Fibroblast of skin of right biceps (primary cell): ENCODE measurements at regions not wholly inside any gene's neighbourhood (a gene's known extent, or its start where the extent isn't known, plus 50 kb on each side); places are given as distances from the start of the nearest gene placed in this dataset.
A peak's percentile ranks its signal among the peaks of the same experiment; 100 is the strongest.

ENCODE experiments used
- DNase-seq: peaks from one replicate; pipeline ENCODE4 v3.0.0-alpha.2; 2013

DNA sequence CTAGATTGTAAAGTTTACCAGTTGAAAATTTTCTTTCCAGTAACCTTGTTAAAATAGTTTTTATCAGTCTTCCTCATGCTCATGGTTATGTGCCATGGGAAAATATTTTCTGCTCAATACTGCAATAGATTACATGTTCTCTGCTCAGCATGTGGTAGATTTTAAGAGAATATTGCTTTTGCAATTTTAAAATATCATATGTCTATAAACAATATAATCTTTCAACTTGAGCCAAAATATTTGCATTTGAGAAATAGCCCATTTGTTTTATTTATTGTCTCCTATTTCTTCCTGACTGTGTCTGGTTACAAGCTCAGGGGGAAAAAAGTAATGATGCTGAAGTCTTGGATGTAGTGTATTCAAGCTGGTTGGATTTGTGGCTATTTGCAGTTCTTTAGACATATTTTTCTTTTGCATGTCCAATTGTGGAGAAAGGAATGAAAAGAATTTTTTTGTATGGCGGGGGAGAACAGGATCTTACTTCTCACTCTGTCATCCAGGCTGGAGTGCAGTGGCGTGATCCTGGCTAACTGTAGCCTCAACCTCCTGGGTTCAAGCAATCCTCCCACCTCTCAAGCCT, 342.6 kb upstream of the NAV3 start:
- peak; percentile 72 for DNase-seq

DNA sequence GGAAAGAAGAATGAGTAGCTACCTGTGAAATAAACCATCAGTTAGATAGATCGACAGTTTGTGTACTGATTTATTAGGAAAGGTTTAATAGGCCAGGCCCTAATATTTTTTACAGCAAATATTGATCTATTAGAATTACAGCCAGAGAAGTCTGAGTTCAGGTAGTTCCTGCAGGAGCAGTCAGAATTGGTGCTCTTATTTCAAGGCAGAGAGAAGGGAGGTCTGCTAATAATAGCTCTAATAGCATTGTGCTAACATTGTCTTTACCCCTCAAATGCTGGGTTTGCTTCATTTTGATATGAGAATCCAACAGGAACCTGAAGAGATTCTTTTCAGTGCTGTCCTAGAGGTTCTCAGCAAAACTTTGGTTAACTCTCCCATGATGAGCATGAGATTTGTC, 343.8 kb upstream of the NAV3 start:
- DNase-seq, result no peak

DNA sequence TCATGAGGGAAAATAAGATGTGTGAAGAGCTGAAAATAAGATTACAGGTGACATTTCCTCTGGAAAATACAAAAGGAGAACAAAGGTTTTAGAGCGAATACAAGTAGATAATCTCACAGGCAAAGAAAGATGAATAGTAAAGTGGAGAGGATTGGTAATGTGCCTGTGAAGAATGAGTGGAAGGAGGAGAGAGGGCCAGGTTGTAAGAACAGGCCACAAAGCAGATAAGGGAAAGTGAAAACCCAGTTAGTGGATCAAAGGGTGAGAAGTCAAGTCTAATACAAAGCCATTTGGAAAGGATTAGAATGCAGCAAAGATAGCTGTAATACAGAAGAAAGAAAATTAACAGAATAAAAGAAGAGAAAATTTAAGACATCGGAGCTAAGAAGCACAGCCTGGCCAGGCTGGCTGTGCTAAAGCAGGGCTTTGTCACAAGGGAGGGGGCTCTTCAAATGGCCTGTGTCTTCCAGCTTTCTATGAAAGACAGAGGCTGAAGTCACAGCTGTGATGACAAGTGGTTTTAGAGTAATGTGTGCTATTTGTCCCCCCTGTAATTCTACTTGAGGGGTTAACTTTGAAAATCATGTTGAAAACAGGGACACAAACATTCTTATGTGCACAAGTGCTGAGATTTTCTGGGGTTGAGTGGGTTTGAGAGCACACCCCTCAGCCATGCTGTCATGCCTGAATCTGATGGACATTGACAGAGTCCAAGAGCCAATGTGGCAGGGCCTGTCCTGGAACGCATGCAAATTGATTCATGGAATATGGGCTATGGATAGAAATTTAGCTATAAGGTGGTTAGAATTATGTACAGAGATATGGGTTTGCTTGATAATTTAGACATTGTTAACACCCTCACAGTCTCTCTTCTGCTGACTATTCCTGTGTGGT, 344.5 kb upstream of the NAV3 start:
- DNase-seq, result no peak

DNA sequence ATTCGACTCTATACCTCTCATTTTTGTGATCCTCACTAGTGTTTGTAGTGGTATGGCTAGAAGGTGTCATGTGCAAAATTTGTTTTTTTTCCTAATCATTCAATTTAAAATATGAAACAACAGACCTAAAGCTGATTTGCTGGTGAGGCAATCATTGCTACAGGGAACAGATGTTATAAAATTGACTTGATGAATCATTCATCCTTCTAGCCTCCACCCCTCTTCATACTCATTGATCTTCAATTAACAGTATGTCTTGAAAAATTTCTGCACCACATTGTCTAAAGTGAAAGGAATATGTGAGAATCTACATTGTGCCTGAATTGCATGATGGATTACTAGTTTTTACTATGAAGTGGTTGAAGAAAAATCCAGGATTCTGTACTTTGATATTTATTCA, 349.0 kb upstream of the NAV3 start:
- no peak for DNase-seq

DNA sequence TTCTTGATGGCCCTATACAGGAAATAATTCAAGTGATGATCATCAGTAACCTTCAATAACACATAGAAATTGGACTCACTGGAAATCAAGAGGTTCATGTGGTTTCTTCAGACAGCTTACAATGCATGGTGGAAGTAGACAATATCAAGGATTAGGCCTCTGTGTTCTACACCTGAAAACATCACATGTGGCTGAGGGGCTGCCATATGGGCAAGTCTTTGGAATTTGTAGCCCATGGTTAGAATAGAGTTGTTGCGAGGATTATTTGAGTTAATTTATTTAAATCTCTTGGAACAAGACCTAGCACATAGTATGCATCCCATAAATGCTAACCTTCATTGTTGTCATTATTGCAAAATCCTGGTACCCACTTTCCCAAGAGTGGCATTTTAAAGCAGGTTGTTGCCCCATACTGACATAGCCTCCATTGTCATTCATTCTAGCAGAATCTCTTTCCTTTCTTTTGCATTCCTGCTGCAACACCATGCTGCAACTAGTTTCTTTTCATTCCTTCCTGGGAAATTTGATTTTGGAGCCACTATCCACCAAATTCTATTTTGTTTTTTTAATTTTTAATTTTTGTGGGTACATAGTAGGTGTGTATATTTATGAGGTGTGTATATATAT, 352.7 kb upstream of the NAV3 start:
- no peak for DNase-seq

DNA sequence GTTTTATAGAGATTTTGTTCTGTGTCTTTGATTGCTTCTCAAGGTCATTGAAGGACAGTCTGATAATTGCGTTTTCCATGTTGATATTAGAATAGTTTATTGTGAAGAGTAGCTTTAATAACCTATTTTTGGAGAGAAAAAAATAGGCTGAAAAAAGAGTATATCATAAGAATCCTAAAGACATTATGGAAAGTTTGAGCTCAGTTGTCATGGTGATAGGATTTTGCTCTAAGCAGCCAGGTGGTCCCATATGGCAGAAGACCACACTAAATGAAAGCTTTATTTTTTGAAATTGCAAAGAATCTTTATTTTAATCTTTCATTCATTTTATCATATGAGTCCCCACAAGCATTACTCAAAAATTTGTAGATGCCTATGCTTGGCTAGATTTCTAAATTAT, 358.9 kb upstream of the NAV3 start:
- DNase-seq, result no peak

DNA sequence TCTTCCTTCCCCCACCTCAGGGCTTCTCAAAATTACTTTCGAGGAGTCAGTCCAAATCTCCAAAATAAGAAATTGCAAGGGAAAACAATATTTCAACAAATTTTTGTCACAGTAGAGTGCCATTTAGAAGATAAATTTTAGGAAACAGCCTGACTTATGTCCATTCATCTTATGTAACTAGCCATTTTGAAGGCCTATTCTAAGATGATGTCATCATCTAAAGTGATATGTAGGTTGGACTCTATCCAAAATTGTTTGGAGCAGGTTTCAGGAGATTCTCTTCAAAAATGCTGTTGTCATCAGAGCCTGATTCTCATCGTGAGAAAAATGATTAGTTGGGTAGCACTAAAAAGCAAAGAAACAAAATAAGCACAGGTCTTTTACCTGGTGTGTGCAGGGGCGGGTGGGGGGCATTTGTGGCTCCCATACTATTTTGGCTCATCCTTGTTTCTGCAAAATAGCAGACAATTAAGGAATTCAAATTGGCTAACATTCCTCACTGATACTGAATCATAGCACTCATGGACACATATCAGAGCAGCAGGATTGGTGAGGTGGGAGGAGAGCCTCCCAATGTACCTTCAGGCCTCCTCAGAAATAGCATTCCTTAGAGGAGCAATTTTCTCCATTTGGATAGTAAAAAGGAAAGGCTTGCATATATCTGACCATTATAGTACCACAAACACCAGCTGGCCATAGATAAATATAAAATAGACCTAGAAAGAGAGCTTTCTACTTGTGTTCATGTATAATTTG, 360.9 kb upstream of the NAV3 start:
- peak; percentile 7 for DNase-seq

DNA sequence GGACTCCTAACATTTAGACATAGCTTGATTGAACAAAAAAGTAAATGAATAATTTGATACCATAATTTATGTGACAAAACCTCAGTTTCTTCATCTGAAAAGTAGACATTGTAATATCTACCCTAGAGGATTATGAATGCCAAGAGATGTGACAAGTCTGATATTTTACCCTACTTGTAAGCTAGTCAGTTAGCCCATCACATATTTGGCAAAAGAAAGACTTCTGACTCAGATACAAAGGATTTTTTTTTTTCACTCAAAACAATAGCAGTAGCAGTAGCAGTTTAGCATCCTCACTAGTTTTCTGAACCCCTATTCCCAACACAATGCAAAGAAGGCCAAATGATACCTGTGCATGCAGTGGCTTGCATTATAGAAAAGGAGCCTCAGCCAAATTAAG, 377.3 kb upstream of the E2F7 start:
- peak; percentile 35 for DNase-seq

DNA sequence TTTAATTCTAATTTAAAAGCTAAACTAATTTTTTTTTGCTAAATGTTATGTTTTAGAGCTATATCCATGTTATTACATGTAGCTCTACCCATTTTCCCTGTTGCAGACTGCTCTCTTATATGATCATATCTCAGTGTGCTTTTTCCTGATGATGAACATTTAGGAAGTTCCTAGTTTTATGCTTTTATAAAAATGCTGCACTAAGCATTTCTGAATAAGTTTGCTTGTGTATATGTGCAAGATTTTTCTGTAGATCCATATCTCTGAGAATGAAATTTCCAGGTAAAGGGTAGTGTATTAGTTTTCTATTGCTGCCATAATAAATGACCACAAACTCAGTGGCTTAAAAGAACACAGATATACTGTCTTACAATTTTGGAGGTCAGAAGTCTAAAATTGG, 374.4 kb upstream of the E2F7 start:
- DNase-seq, result no peak

DNA sequence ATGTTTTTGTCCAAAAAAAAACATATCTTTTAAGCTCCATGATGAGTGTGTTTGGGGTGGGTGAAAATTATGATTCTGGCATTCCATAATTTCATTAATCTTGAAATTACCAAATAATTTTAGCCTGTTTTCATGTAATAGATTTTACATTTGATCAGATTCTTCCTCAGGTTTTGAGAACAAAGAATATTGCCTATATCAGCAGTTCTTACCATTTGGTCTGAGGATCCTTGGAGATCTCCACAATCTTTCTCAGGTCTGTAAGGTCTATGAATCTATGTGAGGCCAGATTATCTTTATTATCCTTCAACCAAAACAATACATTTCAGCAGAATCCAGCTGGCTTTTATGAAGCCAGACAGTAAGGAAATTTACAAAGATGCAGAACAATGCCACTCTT, 373.3 kb upstream of the E2F7 start:
- DNase-seq, result no peak

DNA sequence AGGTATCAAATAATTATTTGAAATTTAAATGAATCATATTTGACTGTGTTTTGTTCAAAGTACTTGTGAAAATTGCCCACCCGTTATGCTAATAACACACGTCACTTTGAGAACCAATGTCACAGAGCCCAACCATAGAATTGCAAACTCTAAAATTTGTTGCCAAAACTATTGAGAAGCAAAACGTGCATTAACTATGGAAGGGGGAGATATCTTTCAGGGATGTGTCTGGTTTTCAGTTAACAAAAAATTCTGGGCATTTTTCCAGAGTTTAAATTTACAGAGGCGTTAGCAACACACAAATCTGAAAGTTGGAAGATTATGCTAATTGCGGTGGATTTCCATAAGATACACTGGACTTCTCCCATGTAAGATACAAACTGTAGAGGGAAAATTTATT, 371.8 kb upstream of the E2F7 start:
- no peak for DNase-seq

DNA sequence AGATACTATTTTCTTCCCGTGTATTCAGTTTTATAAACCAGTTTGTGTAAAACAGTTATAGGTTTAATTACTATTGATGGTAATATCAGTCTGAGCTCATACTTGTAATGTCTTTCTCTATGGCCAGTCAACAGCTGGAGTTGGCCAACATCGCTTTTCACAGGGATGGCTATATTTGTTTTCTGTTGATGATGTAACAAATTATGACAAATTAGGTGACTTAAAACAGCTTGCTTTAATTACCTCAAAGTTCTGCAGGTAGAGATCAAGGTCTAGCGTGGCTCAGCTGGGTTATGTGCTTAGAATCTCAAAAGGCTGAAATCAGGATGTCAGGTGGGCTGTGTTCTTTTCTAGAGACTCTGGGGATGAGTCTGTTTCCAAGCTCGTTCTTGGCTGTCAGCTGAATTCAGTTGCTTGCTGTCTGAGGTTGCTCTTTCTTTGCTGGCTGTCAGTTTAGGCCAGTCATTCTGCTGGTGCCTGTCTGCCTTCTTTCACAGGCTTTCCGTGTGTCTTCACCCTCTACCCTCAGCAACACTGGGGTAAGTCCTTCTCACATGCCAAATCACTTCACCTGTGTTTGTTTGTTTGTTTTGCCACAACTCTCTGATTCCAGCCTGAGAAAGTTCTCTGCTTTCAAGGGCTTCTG, 370.2 kb upstream of the E2F7 start:
- no peak for DNase-seq

DNA sequence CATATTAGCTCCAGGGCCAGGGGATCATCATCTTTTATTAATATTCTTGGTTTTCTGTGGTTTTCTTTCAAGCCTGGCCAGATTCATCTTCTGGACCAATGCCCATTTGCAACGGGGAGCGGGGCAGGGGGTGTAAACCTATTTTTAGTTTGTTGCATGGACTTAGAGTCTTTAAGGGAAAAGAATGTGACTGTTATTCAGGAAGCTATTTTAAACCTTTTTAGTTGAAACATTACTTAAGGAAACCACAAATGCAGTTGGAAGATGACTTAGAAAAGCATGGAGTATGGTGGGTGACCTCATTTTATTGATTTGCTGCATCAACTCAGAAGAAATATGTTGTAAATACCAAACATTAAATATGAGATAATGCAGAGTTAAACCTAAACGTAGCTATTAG, 368.4 kb upstream of the E2F7 start:
- peak; percentile 90 for DNase-seq

DNA sequence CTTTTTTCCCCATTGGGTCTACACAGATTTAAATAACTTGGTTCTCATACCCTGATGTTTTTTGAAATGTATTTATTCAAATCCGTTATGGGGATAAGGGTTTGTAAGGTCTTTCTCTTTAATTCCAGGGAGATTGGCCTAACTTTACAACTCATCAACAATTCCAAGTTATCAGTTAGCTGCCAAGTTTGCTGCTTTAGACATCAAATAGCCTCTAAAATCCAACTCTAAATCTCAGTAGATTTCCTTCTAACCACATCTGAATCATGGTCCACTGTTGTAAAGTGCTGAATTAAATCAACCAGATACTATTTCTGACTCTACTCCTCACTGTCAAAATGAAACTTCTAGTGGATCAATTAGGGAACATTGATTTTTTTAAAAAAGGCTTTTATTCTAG, 364.1 kb upstream of the E2F7 start:
- peak; percentile 15 for DNase-seq

DNA sequence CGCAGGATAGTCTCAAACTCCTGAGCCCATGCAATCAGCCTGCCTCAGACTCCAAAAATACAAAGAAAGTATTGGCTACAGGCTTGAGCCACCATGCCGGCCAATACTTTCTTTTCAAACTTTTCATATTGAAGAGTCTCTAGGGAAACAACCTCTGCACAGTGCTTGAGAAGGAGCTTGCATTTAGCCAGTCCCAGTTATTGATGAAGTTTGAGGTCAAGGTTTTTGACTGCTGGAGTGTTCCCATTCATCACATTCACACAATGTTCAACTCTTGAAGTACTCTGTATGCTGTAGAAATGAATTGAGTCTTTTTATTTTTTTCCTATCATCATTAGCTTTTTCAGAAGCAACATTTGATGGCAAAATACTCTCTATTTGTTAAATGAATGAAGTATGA, 355.8 kb upstream of the E2F7 start:
- DNase-seq, result no peak

DNA sequence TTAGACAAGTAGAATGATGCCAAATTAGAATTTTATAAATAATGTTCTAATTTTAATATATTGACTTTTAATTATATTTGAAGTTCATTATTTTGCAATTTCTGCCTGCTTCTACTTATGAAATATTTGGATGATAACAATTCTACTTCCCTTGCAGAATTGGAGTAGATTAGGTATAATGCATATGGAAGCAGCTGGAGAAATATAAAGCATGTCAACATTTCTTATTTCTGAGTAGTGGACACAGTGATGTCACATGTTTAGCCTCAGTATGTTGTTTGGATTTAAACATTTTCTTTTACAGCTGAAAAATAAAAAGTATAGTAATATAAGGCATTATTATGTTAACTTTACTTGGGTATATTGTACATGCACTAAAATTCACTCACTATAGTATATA, 344.2 kb upstream of the E2F7 start:
- DNase-seq, result no peak

DNA sequence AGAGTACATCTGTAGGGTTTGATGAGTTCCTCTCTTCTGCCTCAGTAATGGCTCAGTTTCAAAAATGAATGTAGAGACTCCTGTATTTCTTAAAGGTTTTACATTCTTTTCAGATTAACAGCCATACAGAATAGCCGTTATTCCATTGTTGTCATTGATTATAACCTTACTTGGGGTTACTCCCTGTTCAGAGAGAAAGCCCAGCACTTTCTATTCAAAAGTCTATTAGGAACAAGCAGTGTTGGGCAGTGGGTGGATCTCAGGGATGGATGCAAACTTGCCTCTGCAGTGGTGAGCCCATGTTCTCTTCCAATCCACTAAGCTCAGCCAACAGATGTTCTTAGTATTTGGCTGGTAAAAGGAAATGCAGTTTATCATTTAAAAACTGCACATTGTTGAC, 342.6 kb upstream of the E2F7 start:
- peak; percentile 27 for DNase-seq

DNA sequence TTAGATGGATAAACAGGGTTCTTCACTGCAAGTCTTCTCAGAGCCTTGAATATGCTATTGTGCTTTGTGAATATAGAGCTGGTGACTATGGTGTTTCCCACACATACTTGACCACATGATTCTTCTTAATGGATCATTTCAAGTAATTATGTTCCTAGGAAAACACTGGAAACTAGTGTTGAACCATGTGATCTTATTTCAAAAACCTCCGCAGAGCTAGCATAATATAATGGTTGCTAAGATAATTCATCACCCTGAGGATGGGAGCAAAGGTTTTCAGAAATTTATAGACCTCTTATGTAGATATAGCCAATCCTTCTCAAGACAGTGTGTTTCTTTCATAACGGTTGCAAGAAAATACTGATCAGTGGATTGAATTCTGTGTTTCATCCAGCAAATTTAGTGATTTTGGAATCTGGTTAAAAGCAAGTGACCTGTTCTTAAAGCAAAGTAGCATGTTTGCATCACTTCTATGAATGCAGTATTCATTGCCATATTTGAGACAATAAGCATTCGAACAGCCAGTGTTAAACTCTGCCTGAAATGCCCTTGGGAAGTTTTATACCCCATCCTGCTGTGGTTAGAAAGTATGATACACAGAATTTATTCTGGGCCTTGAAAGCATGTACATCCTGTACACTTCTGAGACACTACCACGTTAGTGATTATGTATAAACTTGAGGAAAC, 341.0 kb upstream of the E2F7 start:
- no peak for DNase-seq

DNA sequence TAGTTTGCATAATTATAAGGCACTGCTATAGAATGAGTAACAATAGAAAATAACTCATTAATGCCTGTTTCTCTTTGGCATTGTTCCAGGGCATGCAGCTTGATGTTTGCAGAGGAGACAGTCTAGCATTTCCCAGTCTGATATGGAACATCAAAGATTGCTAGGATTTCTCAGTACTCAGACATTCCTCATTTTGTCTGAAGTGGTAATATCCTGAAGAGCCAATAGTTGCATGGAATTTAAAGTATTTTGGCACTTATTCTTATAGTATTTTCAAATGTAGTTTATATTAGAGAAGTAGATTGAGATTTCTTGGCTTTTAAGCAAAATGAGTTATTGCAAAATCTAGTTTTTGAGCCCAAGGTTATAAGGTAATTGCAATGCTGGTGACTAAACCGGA, 337.3 kb upstream of the E2F7 start:
- DNase-seq, result peak; percentile 86

DNA sequence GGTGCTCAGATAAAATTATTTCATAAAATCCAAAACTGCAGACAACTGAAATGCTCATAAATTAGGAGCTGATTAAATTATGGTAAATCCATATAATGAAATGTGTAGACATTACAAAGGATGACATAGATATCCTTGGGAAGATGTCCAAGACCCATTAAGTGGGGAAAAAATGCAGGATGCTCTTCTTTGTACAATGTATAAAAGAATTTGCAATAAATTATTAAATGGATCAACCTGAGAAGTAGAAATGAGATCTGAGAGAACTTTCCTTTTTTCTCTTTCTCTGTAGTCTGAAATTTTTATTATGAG, 336.4 kb upstream of the E2F7 start:
- peak; percentile 65 for DNase-seq

DNA sequence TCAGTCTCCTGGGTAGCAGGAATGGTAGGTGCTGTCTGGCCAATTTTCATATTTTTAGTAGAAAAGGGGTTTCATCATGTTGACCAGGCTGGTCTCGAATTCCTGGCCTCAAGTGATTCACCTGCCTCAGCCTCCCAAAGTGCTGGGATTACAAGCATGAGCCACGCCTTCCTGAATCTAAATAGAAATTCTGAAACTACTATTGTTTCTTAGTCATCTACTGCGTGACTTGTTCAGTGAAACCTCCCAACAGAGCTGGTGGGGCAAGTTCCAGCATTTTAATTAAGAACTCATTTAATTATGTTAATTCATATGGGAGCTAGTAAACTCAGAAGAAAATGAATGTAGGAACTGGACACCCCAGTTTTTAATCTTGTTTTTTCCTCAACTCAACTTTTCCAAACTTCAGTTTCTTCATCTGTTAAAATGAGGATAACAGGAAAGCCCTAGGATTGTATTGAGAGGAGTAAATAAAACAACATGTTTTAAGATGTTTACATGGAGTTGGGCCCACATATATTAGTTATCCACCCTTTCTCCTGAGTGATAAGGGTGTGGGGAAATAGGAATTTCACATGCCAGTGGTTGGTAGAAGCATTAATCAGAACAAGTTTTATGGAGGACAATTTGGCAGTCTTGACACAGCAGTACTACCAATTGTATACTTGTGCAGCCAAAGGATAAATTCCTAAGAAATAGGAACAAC, 335.8 kb upstream of the E2F7 start:
- peak; percentile 9 for DNase-seq
